GM12892 (cell line): ENCODE measurements at regions not wholly inside any gene's neighbourhood (a gene's known extent, or its start where the extent isn't known, plus 50 kb on each side); places are given as distances from the start of the nearest gene placed in this dataset.

Experiments used
- POLR2A ChIP-seq: IDR thresholded peaks from 2 replicates; pipeline ENCODE4 v1.6.1; 2011; ENCODE audit warnings: low read depth, low read length, control low read depth
- POLR2AphosphoS5 ChIP-seq: IDR thresholded peaks from 2 replicates; pipeline ENCODE4 v1.6.1; 2011; ENCODE audit warnings: low read depth, low read length, control low read depth
- TAF1 ChIP-seq: IDR thresholded peaks from 2 replicates; pipeline ENCODE4 v1.6.1; 2011; ENCODE audit warnings: low read depth, mild to moderate bottlenecking, control low read depth, low read length, borderline replicate concordance

GRCh38 chr17:33519692-33520091 is 226.6 kb upstream of the ASIC2 start:
- TF ChIP-seq POLR2A (no peak), POLR2AphosphoS5 (no peak), TAF1 (no peak)
